ENCODE measurements at regions not wholly inside any gene's neighbourhood (a gene's known extent, or its start where the extent isn't known, plus 50 kb on each side); places are given as distances from the start of the nearest gene placed in this dataset.

DNA sequence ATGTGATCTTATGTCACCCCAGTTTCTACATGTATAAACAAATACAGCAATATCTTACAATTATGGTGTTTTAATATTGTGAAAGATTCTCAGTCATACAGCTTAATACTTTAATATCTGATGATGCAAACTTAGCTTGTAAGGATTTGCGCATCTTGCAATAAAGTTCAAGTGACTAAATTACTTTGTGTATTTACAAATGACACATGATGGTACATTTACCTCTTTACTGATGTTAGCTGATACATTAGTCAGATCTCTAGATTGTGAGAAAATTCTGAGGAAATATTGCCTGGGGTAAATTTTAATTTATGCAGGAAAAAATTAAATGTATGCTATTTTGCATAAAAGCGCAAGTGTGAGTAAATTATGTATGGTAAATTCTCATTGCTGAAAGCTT is 418.8 kb upstream of the MMS22L start:
- FAIRE-seq (no peak), ATAC-seq (no peak), DNase-seq (ENCODE audit: low read depth, low spot score) (no peak)
- no peak overlapping the region for H2AFZ ChIP-seq (ENCODE audit: control insufficient read depth, low read depth, low read length)
- ChIA-PET POLR2A (no interaction called here), SMC1A (ENCODE audit: uncharacterized antibody, unreplicated experiment) (interaction anchor here (0.7 kb wide), 1 partner anchor 74 kb away, joined by 4 read pairs; no protein-coding TSS in a partner anchor), CTCF (interaction anchor here (0.5 to 1.0 kb wide), 3 partner anchors 9 to 133 kb away, joined by 3 read pairs; no protein-coding TSS in a partner anchor), RAD21 (ENCODE audit: unreplicated experiment) (no interaction called here)
- no peaks in the 10 kb centered on the region for H3K4me1 ChIP-seq (ENCODE audit: control insufficient read depth, insufficient read depth, low read length)
- in situ Hi-C loops (cut with MboI): no loop called here
- H3K36me3 ChIP-seq (ENCODE audit: control insufficient read depth in 2 of 2, insufficient read depth in 2 of 2, low read length in 1 of 2): no peaks in the 10 kb centered on the region
- BruUV-seq (replicated peaks): no TSS peak
- H4K20me1 ChIP-seq (ENCODE audit: control insufficient read depth, insufficient read depth): no peaks in the 10 kb centered on the region
- no peak for TF ChIP-seq ZNF274 (IDR thresholded peaks at IDR 0.05; ENCODE audit: insufficient read depth, insufficient read length)
- TF ChIP-seq ZNF217 (IDR thresholded peaks at IDR 0.05): no peak
- TF ChIP-seq POLR2AphosphoS5 (IDR thresholded peaks at IDR 0.05; ENCODE audit: low read length): no peak
- TF ChIP-seq MYB (IDR thresholded peaks at IDR 0.05; ENCODE audit: borderline replicate concordance, low read depth, low read length): no peak
- TF ChIP-seq TARDBP (IDR thresholded peaks at IDR 0.05; ENCODE audit: borderline replicate concordance): no peak
- no peak for TF ChIP-seq KLF5 (IDR thresholded peaks at IDR 0.05; ENCODE audit: partially characterized antibody)
- no peak overlapping the region for H3K4me2 ChIP-seq (ENCODE audit: control insufficient read depth, insufficient read depth)
- intact Hi-C loops (cut with micrococcal nuclease; ENCODE audit: unreplicated experiment): loop anchor here (10.0 kb wide), 2 partner anchors 223 to 1413 kb away; no protein-coding TSS in a partner anchor
- H3K79me2 ChIP-seq (ENCODE audit: control insufficient read depth, insufficient read depth, low read length): no peaks in the 10 kb centered on the region
- 90% methylated on average over 2 of the region's 2 CpGs for WGBS (ENCODE audit: insufficient coverage, insufficient replicate concordance, low lambda C conversion rate, missing lambda C conversion rate)
- H3K27ac ChIP-seq (ENCODE audit: control insufficient read depth, insufficient read depth): no peak overlapping the region
- H3K9ac ChIP-seq (ENCODE audit: control insufficient read depth, insufficient read depth, low read length): no peak overlapping the region
- H3K27me3 ChIP-seq (replicated peaks in 1 of 2; ENCODE audit: control insufficient read depth in 2 of 2, insufficient read depth in 2 of 2, low read length in 1 of 2): no peaks in the 10 kb centered on the region
- H3K9me3 ChIP-seq (replicated peaks; ENCODE audit: control insufficient read depth, insufficient read depth, low read length): no peaks in the 10 kb centered on the region
- H3K4me3 ChIP-seq: no peak overlapping the region

DNA sequence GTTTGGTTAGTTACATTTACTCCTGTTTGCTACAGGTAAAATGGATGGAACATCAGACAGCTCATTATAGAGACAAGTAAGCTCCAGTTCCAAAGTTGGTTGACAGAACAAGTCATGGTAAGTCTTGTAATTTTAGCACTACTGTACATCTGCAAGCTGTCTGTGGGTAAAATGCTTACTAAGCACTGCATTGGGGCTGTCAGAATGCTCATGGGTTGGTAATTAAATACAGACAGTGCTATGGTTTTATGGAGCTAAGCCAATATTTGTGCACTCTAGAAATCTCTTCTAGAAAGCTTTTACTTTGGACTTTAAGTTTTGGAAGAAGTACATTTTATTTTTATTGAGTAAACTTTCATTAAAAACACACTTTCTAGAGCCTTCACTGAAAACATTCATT is 419.2 kb upstream of the MMS22L start:
- Histone ChIP-seq H3K79me2 (ENCODE audit: control insufficient read depth, insufficient read depth, low read length) (no peaks in the 10 kb centered on the region), H3K36me3 (ENCODE audit: control insufficient read depth in 2 of 2, insufficient read depth in 2 of 2, low read length in 1 of 2) (no peaks in the 10 kb centered on the region), H3K4me2 (ENCODE audit: control insufficient read depth, insufficient read depth) (no peak overlapping the region), H3K9ac (ENCODE audit: control insufficient read depth, insufficient read depth, low read length) (no peak overlapping the region), H3K4me1 (ENCODE audit: control insufficient read depth, insufficient read depth, low read length) (no peaks in the 10 kb centered on the region), H2AFZ (ENCODE audit: control insufficient read depth, low read depth, low read length) (no peak overlapping the region), H3K4me3 (no peak overlapping the region), H3K27me3 (replicated peaks in 1 of 2; ENCODE audit: control insufficient read depth in 2 of 2, insufficient read depth in 2 of 2, low read length in 1 of 2) (no peaks in the 10 kb centered on the region), H3K9me3 (replicated peaks; ENCODE audit: control insufficient read depth, insufficient read depth, low read length) (no peaks in the 10 kb centered on the region), H3K27ac (ENCODE audit: control insufficient read depth, insufficient read depth) (no peak overlapping the region), H4K20me1 (ENCODE audit: control insufficient read depth, insufficient read depth) (no peaks in the 10 kb centered on the region)
- no peak for FAIRE-seq
- intact Hi-C loops (cut with micrococcal nuclease; ENCODE audit: unreplicated experiment): loop anchor here (10.0 kb wide), 2 partner anchors 223 to 1413 kb away; no protein-coding TSS in a partner anchor
- ChIA-PET CTCF (interaction anchor here (0.5 to 1.0 kb wide), 3 partner anchors 8 to 134 kb away, joined by 3 read pairs; no protein-coding TSS in a partner anchor), RAD21 (ENCODE audit: unreplicated experiment) (no interaction called here), POLR2A (no interaction called here), SMC1A (ENCODE audit: uncharacterized antibody, unreplicated experiment) (interaction anchor here (0.7 kb wide), 1 partner anchor 74 kb away, joined by 4 read pairs; no protein-coding TSS in a partner anchor)
- DNase-seq (ENCODE audit: low read depth, low spot score): no peak
- no peak for ATAC-seq
- in situ Hi-C loops (cut with MboI): no loop called here
- no TSS peak for BruUV-seq (replicated peaks)
- TF ChIP-seq BCL3 (IDR thresholded peaks at IDR 0.05; ENCODE audit: borderline replicate concordance, insufficient read depth, low read depth, low read length, poor library complexity, severe bottlenecking): peak; percentile 31
- TF ChIP-seq STAT1 (conservative IDR thresholded peaks at IDR 0.05): no peak

Data from GM12878 (cell line).